Muscle layer of duodenum (tissue), 2 donors: ENCODE measurements at regions not wholly inside any gene's neighbourhood (a gene's known extent, or its start where the extent isn't known, plus 50 kb on each side); places are given as distances from the start of the nearest gene placed in this dataset.

Experiments used
- H3K27ac ChIP-seq: one replicate; pipeline ENCODE4 v1.7.0; 2013; ENCODE audit warnings: mild to moderate bottlenecking, low read length
- H3K27me3 ChIP-seq: one replicate; pipeline ENCODE4 v1.7.0; 2013; ENCODE audit warnings: low read depth, mild to moderate bottlenecking, control low read depth, low read length
- H3K36me3 ChIP-seq, 2 donors: one replicate each; pipeline ENCODE4 v1.7.0; 2013; ENCODE audit warnings: low read length in 2 of 2, control low read depth in 1 of 2, mild to moderate bottlenecking in 1 of 2; ENCODE audit not compliant: insufficient read depth in 2 of 2, control insufficient read depth in 1 of 2
- H3K4me1 ChIP-seq, 2 donors: one replicate each; pipeline ENCODE4 v1.7.0; 2013; ENCODE audit warnings: low read length in 2 of 2, mild to moderate bottlenecking in 2 of 2, control low read depth in 1 of 2, moderate library complexity in 1 of 2; ENCODE audit not compliant: insufficient read depth in 2 of 2, control insufficient read depth in 1 of 2
- H3K4me3 ChIP-seq, 2 donors: one replicate each; pipeline ENCODE4 v1.7.0; 2013; ENCODE audit warnings: low read length in 2 of 2, low read depth in 1 of 2, mild to moderate bottlenecking in 1 of 2
- H3K9me3 ChIP-seq, 2 donors: one replicate each; pipeline ENCODE4 v1.7.0; 2013; ENCODE audit warnings: low read length in 2 of 2, control low read depth in 1 of 2, mild to moderate bottlenecking in 1 of 2; ENCODE audit not compliant: control insufficient read depth in 1 of 2
- donor health status: healthy.

DNA sequence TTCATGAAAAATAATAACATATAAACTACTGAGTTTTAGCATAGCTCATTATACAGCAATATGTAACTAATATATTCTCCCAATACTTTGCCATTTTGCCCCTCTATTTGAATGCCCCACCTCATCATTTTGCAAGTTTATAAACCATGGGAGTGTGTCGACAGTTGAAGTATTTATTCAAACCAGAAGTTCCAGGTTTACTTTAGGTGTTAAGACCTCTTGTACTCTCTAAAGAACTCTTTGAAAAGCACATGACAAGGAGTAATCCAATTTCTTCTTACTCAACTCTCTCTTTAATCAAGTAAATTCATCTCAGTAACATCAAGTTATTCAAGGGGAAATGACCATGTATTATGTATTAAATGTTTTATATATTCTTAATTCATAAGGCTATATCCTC, 240.7 kb downstream of the COX18 start:
- H3K27me3 ChIP-seq = no peaks in the 10 kb centered on the region
- H3K9me3 ChIP-seq = peaks cover 0 to 7% of the 10 kb centered on the region in 2 donors
- H3K4me1 ChIP-seq = no peaks in the 10 kb centered on the region
- no peak overlapping the region for H3K27ac ChIP-seq
- H3K36me3 ChIP-seq = no peaks in the 10 kb centered on the region
- no peak overlapping the region for H3K4me3 ChIP-seq

- no peaks in the 10 kb centered on the region for H3K27me3 ChIP-seq
- no peaks in the 10 kb centered on the region for H3K36me3 ChIP-seq
- H3K9me3 ChIP-seq = peaks cover 0 to 2% of the 10 kb centered on the region in 2 donors
- H3K4me1 ChIP-seq = no peaks in the 10 kb centered on the region
- no peak overlapping the region for H3K4me3 ChIP-seq
- H3K27ac ChIP-seq = no peak overlapping the region
Observed at GRCh38 chr4:72827968-72828367, 241.5 kb downstream of the COX18 start.

- Histone ChIP-seq H3K4me3 (no peak overlapping the region), H3K27ac (no peak overlapping the region), H3K36me3 (no peaks in the 10 kb centered on the region), H3K9me3 (peaks cover 0 to 2% of the 10 kb centered on the region in 2 donors), H3K27me3 (no peaks in the 10 kb centered on the region), H3K4me1 (no peaks in the 10 kb centered on the region)
Observed at GRCh38 chr4:72820107-72820506, 249.4 kb downstream of the COX18 start.

GRCh38 chr4:72817012-72817411, 248.0 kb upstream of the ADAMTS3 start:
- Histone ChIP-seq H3K4me1 (no peaks in the 10 kb centered on the region), H3K27me3 (no peaks in the 10 kb centered on the region), H3K36me3 (no peaks in the 10 kb centered on the region), H3K4me3 (no peak overlapping the region), H3K27ac (no peak overlapping the region), H3K9me3 (no peaks in the 10 kb centered on the region)

DNA sequence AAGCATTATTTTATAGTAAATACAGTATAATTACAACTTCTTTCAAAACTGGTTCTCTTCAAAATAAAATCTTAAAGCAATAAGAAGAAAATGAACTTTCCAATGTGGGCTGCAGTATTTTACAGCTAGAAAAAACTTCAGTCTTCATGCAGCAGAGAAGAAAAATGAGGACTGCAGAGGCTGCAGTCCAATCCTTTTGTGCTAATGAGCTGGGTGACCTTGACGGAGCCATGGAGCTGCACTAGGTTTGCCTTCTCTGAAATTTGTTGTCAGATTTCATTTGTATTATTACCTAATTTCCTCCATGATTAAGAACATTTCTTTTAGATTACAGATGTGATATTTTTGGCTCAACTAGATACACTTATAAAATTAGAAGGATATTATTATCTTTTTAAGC, 245.2 kb upstream of the ADAMTS3 start:
- H3K4me3 ChIP-seq = no peak overlapping the region
- H3K27ac ChIP-seq = no peak overlapping the region
- H3K4me1 ChIP-seq = no peaks in the 10 kb centered on the region
- H3K27me3 ChIP-seq = no peaks in the 10 kb centered on the region
- no peaks in the 10 kb centered on the region for H3K36me3 ChIP-seq
- H3K9me3 ChIP-seq = no peaks in the 10 kb centered on the region

- no peaks in the 10 kb centered on the region for H3K4me1 ChIP-seq
- H3K27me3 ChIP-seq = no peaks in the 10 kb centered on the region
- no peaks in the 10 kb centered on the region for H3K36me3 ChIP-seq
Observed at GRCh38 chr4:72809208-72809607, 240.2 kb upstream of the ADAMTS3 start.

DNA sequence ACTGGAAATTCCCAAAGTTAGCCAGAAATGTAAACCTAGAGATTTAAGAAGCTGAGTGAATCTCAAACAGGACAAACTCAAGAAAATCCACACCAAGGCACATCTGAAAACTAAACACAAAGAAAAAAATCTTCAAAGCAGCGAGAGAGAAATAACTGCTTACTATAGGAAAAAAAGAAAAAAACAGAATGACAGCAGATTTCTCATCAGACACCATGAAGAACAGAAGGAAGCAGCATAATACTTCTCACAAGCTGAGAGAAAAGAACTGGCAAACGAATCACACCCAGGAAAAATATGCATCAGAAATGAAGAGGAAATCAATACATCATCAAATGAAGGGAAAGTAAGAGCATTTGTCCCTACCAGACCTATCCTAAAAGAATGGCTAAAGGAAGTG, 236.3 kb upstream of the ADAMTS3 start:
- H3K27ac ChIP-seq = no peak overlapping the region
- H3K4me3 ChIP-seq = no peak overlapping the region
- peaks cover 0 to 2% of the 10 kb centered on the region in 2 donors for H3K9me3 ChIP-seq
- no peaks in the 10 kb centered on the region for H3K27me3 ChIP-seq
- no peaks in the 10 kb centered on the region for H3K4me1 ChIP-seq
- no peaks in the 10 kb centered on the region for H3K36me3 ChIP-seq

More at GRCh38 chr4:72809208-72809607, 240.2 kb upstream of the ADAMTS3 start:
- Histone ChIP-seq H3K4me3 (no peak overlapping the region), H3K9me3 (no peaks in the 10 kb centered on the region), H3K27ac (no peak overlapping the region)

GRCh38 chr4:72797486-72797885, 228.5 kb upstream of the ADAMTS3 start:
- H3K4me3 ChIP-seq = no peak overlapping the region
- peaks cover 0 to 7% of the 10 kb centered on the region in 2 donors for H3K9me3 ChIP-seq
- H3K27me3 ChIP-seq = no peaks in the 10 kb centered on the region
- H3K4me1 ChIP-seq = no peaks in the 10 kb centered on the region
- H3K27ac ChIP-seq = no peak overlapping the region
- H3K36me3 ChIP-seq = no peaks in the 10 kb centered on the region

GRCh38 chr4:72791054-72791453, 222.0 kb upstream of the ADAMTS3 start:
- H3K36me3 ChIP-seq = no peaks in the 10 kb centered on the region
- no peak overlapping the region for H3K4me3 ChIP-seq
- no peaks in the 10 kb centered on the region for H3K4me1 ChIP-seq
- H3K27me3 ChIP-seq = no peaks in the 10 kb centered on the region
- peaks cover 0 to 6% of the 10 kb centered on the region in 2 donors for H3K9me3 ChIP-seq
- no peak overlapping the region for H3K27ac ChIP-seq

- Histone ChIP-seq H3K4me1 (no peaks in the 10 kb centered on the region), H3K27ac (no peak overlapping the region), H3K9me3 (no peaks in the 10 kb centered on the region), H3K4me3 (no peak overlapping the region), H3K36me3 (no peaks in the 10 kb centered on the region), H3K27me3 (no peaks in the 10 kb centered on the region)
Observed at GRCh38 chr4:72786401-72786990, 217.5 kb upstream of the ADAMTS3 start.

DNA sequence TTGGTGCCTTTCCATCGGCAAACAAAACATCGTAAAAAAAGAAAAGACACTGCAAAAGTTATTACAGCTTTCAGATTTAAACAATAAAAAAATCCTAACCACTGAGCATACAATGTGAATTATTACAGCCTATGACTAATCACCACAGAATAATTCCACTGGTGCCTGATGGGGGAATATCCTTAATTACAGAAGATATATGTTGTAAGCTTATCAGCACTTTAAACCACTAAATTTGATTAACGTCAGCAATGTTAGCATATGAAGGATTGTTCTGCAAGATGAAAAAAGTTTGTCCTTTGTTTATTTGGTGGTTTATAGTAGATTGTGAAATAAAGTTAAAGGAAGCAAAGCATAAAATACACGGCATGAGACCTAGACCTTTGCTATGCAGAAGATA, 210.2 kb upstream of the ADAMTS3 start:
- Histone ChIP-seq H3K4me1 (no peaks in the 10 kb centered on the region), H3K27me3 (no peaks in the 10 kb centered on the region), H3K4me3 (no peak overlapping the region), H3K27ac (no peak overlapping the region), H3K9me3 (peaks cover 0 to 4% of the 10 kb centered on the region in 2 donors), H3K36me3 (no peaks in the 10 kb centered on the region)

GRCh38 chr4:72777436-72777835, 208.4 kb upstream of the ADAMTS3 start:
- H3K36me3 ChIP-seq = no peaks in the 10 kb centered on the region
- no peaks in the 10 kb centered on the region for H3K4me1 ChIP-seq
- no peak overlapping the region for H3K4me3 ChIP-seq
- no peaks in the 10 kb centered on the region for H3K27me3 ChIP-seq
- H3K27ac ChIP-seq = no peak overlapping the region
- H3K9me3 ChIP-seq = peaks cover 0 to 4% of the 10 kb centered on the region in 2 donors
